GM19452 (cell line): ENCODE measurements at regions not wholly inside any gene's neighbourhood (a gene's known extent, or its start where the extent isn't known, plus 50 kb on each side); places are given as distances from the start of the nearest gene placed in this dataset.

Source experiments
- ATAC-seq: cut with Tn5 transposase; IDR thresholded peaks from one replicate; pipeline ENCODE4 v1.9.1; 2021; ENCODE audit not compliant: unreplicated experiment

DNA sequence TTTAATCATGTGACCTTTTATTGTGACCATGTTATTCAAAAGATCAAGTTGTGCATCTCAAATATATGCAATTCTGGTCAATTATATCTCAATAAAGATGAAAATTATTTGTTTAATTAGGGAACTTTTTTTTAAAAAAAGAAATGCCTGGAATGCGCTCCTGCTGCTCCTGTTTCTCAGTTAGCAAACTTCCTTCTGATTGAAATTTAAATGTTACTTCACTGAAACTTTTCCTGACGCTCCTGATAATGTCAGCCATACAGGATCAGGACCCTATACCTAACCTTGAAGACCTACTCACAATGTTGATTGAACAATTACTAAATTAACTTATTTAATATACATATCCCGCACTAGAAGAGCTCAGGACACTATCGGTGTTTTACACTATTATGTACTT lies 190.4 kb downstream of the MACC1 start:
- ATAC-seq: no peak

- peak; percentile 90 for ATAC-seq
These were observed 195.4 kb downstream of the MACC1 start for GRCh38 chr7:20021831-20022230.

GRCh38 chr7:20021066-20021465 lies 196.1 kb downstream of the MACC1 start:
- no peak for ATAC-seq

GRCh38 chr7:20019757-20020432 lies 197.3 kb downstream of the MACC1 start:
- peak; percentile 57 for ATAC-seq

DNA sequence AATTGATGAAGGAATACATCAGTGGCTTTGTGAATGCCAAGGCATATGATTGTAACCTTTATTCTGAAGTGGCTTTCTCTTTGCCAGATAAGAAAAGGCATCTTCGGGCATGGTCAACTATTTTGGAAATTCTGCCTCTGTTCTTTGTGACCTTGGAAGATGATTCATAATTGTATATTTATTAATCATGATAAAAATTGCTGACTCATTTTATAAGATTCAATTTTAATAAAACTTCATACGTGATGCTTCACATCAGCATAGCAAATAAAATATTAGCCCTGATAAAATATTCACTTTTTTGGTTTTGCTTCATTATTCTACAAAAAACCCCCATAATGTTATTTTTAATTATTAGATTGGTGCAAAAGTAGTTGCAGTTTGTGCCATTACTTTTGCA lies 200.5 kb downstream of the MACC1 start:
- ATAC-seq: no peak

GRCh38 chr7:20013536-20013935 lies 203.6 kb downstream of the MACC1 start:
- ATAC-seq: no peak

- ATAC-seq: no peak
These were observed 205.1 kb downstream of the MACC1 start for GRCh38 chr7:20012100-20012499.

GRCh38 chr7:20010877-20011276 lies 206.3 kb downstream of the MACC1 start:
- no peak for ATAC-seq

DNA sequence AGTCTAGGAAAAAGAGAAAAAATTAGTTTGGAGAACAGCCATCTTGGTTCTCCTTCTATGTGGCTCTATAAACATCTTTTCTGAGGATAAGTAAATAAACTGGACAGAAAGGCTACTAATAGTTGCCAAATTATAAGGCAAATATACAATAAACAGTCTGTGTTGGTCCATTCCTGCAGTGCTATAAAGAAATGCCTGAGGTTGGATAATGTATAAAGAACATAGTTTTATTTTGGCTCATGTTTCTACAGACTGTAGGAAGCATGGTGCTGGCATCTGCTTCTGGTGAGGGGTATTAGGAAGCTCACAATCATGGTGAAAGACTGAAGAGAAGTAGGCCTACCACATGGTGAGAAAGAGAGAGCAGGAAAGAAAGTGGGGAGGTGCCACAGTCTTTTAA lies 209.7 kb downstream of the MACC1 start:
- no peak for ATAC-seq

- ATAC-seq: no peak
These were observed 212.1 kb downstream of the MACC1 start for GRCh38 chr7:20005081-20005480.

DNA sequence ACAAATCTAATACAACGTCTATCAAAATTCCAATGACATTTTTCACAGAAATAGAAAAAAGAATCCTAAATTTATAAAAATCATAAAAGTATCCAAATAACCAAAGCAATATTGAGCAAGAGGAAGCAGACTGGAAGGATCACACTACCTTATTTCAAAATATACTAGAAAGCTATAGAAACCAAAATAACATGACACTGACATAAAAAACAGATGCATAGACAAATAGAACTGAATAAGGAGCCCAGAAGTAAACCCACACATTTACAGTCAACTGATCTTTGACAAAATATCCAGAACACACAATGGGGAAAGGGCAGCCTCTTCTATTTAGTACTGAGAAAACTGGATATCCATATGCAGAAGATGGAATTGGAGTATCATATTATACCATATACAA lies 217.5 kb downstream of the MACC1 start:
- ATAC-seq: no peak

DNA sequence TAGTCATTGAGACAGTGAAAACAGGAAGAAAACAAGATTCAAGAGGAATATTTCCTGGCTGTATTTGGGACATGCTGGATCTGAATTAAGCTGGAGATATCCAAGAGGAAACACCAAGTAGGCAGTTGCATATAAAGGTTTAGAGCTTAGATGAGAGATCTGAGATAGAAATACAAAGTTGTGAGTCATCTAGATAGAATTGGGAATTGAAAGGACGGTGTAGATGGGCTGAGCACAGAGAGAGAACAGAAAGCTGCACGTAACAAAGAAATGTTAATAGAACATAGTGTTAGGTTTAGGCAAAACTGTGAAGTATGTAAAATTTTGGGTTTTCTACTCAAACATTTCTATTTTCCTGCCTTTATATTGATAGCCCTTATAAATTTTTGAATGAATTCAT lies 218.5 kb upstream of the TMEM196 start:
- no peak for ATAC-seq

GRCh38 chr7:19989906-19990305 lies 216.5 kb upstream of the TMEM196 start:
- no peak for ATAC-seq

GRCh38 chr7:19988860-19989259 lies 215.4 kb upstream of the TMEM196 start:
- no peak for ATAC-seq

GRCh38 chr7:19984231-19984632 lies 210.8 kb upstream of the TMEM196 start:
- ATAC-seq: no peak

GRCh38 chr7:19982841-19983835 lies 209.7 kb upstream of the TMEM196 start:
- peak; percentile 50 for ATAC-seq

GRCh38 chr7:19973581-19973980 lies 200.2 kb upstream of the TMEM196 start:
- no peak for ATAC-seq

DNA sequence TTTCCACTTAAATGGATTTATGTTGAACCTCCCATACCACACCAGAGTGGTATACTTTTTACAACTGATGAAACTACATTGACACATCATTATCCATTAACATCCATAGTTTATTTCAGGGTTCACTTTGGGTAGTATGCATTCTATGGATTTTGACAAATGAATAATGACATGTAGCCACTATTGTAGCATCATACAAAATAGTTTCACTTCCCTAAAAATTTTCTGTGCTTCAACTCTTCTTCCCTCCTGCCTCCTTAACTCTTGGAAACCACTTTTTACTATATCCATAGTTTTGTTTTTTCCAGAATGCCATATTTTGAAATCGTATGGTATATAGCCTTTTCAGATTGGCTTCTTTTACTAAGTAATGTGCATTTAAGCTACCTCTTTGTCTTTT lies 199.5 kb upstream of the TMEM196 start:
- ATAC-seq: no peak

GRCh38 chr7:19971956-19972355 lies 198.5 kb upstream of the TMEM196 start:
- ATAC-seq: no peak

DNA sequence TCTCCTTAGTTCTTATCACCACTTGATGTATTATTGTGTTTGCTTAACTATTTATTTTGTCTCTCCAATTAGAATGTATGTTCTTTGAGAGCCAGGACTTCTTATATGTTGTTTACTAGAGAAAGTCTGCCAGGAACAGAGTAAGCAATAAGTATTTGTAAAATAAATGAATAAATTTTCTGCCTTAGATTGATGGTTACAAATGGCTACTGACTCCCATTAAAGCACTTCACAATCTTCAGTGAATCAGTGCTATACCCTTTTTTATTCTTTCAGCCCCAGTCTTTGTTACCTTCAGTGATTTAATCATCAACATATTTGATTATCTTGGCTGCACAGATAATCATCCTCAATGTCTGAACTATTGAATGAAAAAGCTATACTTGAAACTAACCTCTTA lies 197.1 kb upstream of the TMEM196 start:
- no peak for ATAC-seq

GRCh38 chr7:19969859-19970493 lies 196.6 kb upstream of the TMEM196 start:
- no peak for ATAC-seq

DNA sequence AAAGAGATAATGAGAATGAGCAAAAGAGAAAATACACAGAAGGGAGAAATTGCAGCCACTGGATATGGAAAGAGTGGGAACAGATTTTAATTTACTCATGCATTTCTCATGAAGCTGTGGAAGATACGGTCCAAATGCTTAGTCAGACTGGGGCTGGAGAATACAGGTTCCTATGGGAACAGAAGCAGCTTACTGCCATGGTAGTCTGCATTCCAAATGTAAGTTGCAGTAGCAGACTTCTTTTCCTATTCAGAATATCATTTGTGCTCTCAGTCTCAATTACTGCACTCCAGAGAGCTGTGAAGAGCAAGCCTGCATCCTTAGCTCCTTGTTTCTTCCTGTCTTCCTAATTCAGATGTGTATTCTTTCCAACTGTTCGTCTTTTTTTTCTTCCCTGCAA lies 190.8 kb upstream of the TMEM196 start:
- no peak for ATAC-seq
